SU-DHL-6 (cell line): ENCODE measurements at regions not wholly inside any gene's neighbourhood (a gene's known extent, or its start where the extent isn't known, plus 50 kb on each side); places are given as distances from the start of the nearest gene placed in this dataset.

Experiments used
- CTCF ChIP-seq: fragments of 200-600 bp; sonication (generic); IDR thresholded peaks from one replicate; pipeline ENCODE4 v1.5.1; 2017; ENCODE audit warnings: antibody characterized with exemption, mild to moderate bottlenecking, low read length, moderate library complexity; ENCODE audit not compliant: insufficient read depth, poor library complexity, severe bottlenecking
- EZH2phosphoT487 ChIP-seq: fragments of 200-600 bp; sonication (generic), shearing (Covaris generic); conservative IDR thresholded peaks from 2 replicates; pipeline ENCODE4 v1.6.1; 2018; ENCODE audit warnings: mild to moderate bottlenecking, antibody characterized with exemption, low read length, moderate library complexity, mixed read lengths

DNA sequence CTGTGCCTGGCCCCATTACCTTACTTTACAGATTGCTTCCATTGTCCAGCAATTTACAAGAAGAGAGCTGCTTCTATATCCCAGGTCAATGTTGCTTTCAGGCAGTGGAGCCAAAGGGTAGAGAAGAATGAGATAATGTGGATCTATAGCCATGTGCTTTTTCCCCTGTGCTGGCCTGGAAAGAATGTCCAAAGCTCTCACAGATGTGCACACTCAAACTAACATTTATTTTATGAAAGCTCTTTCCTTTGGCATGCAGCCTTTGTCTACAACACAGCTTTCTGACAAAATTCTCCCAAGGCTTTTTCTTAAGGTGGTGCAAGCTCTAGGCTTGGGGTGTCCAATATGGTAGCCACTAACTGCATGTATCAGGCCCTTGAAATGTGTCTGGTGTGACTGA lies 217.3 kb downstream of the LRRC70 start:
- no peak for TF ChIP-seq CTCF
- TF ChIP-seq EZH2phosphoT487 = no peak
